ENCODE measurements at regions not wholly inside any gene's neighbourhood (a gene's known extent, or its start where the extent isn't known, plus 50 kb on each side); places are given as distances from the start of the nearest gene placed in this dataset.

DNA sequence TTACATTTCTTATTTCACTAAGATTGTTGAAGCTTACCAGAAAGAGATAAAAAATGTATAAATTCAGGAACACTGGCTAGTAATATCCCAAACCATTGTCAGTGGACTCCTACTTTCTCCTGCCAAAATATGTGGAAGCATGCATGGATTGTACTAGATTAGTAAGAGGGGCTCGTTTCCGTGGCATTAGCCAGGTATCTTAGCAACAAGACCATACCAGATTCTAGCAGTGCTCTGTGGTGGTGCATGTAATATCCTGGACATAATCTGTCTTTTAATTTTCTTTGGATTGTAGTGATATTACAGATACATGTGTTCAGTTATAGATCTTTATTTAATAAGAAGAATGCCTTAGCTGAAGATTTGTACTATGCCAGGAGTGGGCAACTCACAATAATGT, 371.9 kb upstream of the PITX2 start:
- CTCF ChIA-PET, result interaction anchor here (0.9 kb wide), 1 partner anchor 13 kb away, joined by 3 read pairs; no protein-coding TSS in a partner anchor
- in situ Hi-C loops (cut with MboI), result no loop called here
- Histone ChIP-seq H2AFZ (ENCODE audit: control insufficient read depth, low read depth, low read length) (no peak overlapping the region), H3K4me3 (no peak overlapping the region), H3K9ac (ENCODE audit: control insufficient read depth, insufficient read depth, low read length) (no peak overlapping the region), H3K4me2 (ENCODE audit: control insufficient read depth, insufficient read depth) (no peak overlapping the region), H3K9me3 (replicated peaks; ENCODE audit: control insufficient read depth, insufficient read depth, low read length) (no peaks in the 10 kb centered on the region), H3K27ac (ENCODE audit: control insufficient read depth, insufficient read depth) (no peak overlapping the region), H3K79me2 (ENCODE audit: control insufficient read depth, insufficient read depth, low read length) (no peaks in the 10 kb centered on the region), H3K27me3 (replicated peaks in 1 of 2; ENCODE audit: control insufficient read depth in 2 of 2, insufficient read depth in 2 of 2, low read length in 1 of 2) (no peaks in the 10 kb centered on the region), H4K20me1 (ENCODE audit: control insufficient read depth, insufficient read depth) (no peaks in the 10 kb centered on the region), H3K36me3 (ENCODE audit: control insufficient read depth in 2 of 2, insufficient read depth in 2 of 2, low read length in 1 of 2) (no peaks in the 10 kb centered on the region), H3K4me1 (ENCODE audit: control insufficient read depth, insufficient read depth, low read length) (no peaks in the 10 kb centered on the region)
- TF ChIP-seq POLR2AphosphoS5 (IDR thresholded peaks at IDR 0.05; ENCODE audit: low read length), result no peak
- TF ChIP-seq RBBP5 (conservative IDR thresholded peaks at IDR 0.05), result no peak
- no peak for TF ChIP-seq SIN3A (IDR thresholded peaks at IDR 0.05; ENCODE audit: low read depth, low read length)
- no peak for TF ChIP-seq BACH1 (IDR thresholded peaks at IDR 0.05; ENCODE audit: borderline replicate concordance)
- RAD21 ChIA-PET (ENCODE audit: unreplicated experiment), result no interaction called here
- SMC1A ChIA-PET (ENCODE audit: uncharacterized antibody, unreplicated experiment), result no interaction called here
- DNase-seq (ENCODE audit: low read depth, low spot score) (no peak), ATAC-seq (no peak), FAIRE-seq (no peak)
- WGBS (ENCODE audit: insufficient coverage, insufficient replicate concordance, low lambda C conversion rate, missing lambda C conversion rate), result 0% methylated on average over 2 of the region's 2 CpGs
- no TSS peak for BruUV-seq (replicated peaks)
- POLR2A ChIA-PET, result no interaction called here
- intact Hi-C loops (cut with micrococcal nuclease; ENCODE audit: unreplicated experiment), result no loop called here

DNA sequence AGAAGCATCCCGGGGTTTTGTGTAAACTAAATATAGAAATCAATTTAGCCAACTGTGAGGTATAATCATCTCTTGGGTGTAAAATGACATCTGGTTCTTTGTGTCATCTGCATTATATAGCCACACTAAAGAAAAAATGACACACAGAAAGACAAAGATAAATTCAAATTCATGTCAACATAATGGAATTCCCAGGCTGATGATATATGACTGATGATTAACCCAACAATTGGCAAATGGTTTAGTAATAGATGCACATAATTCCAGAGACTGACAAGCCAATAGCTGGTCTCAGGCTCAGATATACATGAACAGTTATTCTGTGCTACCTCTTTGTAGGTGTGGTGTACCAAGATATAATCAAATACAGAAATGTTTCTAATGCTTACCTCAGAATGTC, 375.4 kb upstream of the PITX2 start:
- in situ Hi-C loops (cut with MboI) (no loop called here), intact Hi-C loops (cut with micrococcal nuclease; ENCODE audit: unreplicated experiment) (no loop called here)
- no peak for ATAC-seq
- no peak overlapping the region for H2AFZ ChIP-seq (ENCODE audit: control insufficient read depth, low read depth, low read length)
- no peaks in the 10 kb centered on the region for H4K20me1 ChIP-seq (ENCODE audit: control insufficient read depth, insufficient read depth)
- BruUV-seq (replicated peaks), result no TSS peak
- no peak for TF ChIP-seq MEF2B (IDR thresholded peaks at IDR 0.05; ENCODE audit: partially characterized antibody, poor library complexity, severe bottlenecking)
- TF ChIP-seq BRCA1 (IDR thresholded peaks at IDR 0.05; ENCODE audit: low read depth, low read length), result no peak
- TF ChIP-seq JUNB (IDR thresholded peaks at IDR 0.05), result no peak
- no peak for TF ChIP-seq ETV6 (conservative IDR thresholded peaks at IDR 0.05 in 1 of 2, IDR thresholded peaks at IDR 0.05 in 1 of 2; ENCODE audit: borderline replicate concordance in 1 of 2, low read depth in 1 of 2)
- TF ChIP-seq NFYB (IDR thresholded peaks at IDR 0.05; ENCODE audit: insufficient read depth, low read depth, low read length), result no peak
- H3K4me1 ChIP-seq (ENCODE audit: control insufficient read depth, insufficient read depth, low read length), result no peaks in the 10 kb centered on the region
- no peak overlapping the region for H3K9ac ChIP-seq (ENCODE audit: control insufficient read depth, insufficient read depth, low read length)
- WGBS (ENCODE audit: insufficient coverage, insufficient replicate concordance, low lambda C conversion rate, missing lambda C conversion rate), result 20% methylated on average over 1 of the region's 1 CpG
- H3K4me2 ChIP-seq (ENCODE audit: control insufficient read depth, insufficient read depth), result no peak overlapping the region
- no peaks in the 10 kb centered on the region for H3K27me3 ChIP-seq (replicated peaks in 1 of 2; ENCODE audit: control insufficient read depth in 2 of 2, insufficient read depth in 2 of 2, low read length in 1 of 2)
- no peaks in the 10 kb centered on the region for H3K79me2 ChIP-seq (ENCODE audit: control insufficient read depth, insufficient read depth, low read length)
- no peaks in the 10 kb centered on the region for H3K36me3 ChIP-seq (ENCODE audit: control insufficient read depth in 2 of 2, insufficient read depth in 2 of 2, low read length in 1 of 2)
- POLR2A ChIA-PET, result no interaction called here
- no peak for DNase-seq (ENCODE audit: low read depth, low spot score)
- H3K27ac ChIP-seq (ENCODE audit: control insufficient read depth, insufficient read depth), result no peak overlapping the region
- CTCF ChIA-PET, result no interaction called here
- H3K4me3 ChIP-seq, result no peak overlapping the region
- RAD21 ChIA-PET (ENCODE audit: unreplicated experiment), result no interaction called here
- no peak for FAIRE-seq
- SMC1A ChIA-PET (ENCODE audit: uncharacterized antibody, unreplicated experiment), result no interaction called here
- H3K9me3 ChIP-seq (replicated peaks; ENCODE audit: control insufficient read depth, insufficient read depth, low read length), result no peaks in the 10 kb centered on the region
